ENCODE measurements at regions not wholly inside any gene's neighbourhood (a gene's known extent, or its start where the extent isn't known, plus 50 kb on each side); places are given as distances from the start of the nearest gene placed in this dataset.

- TF ChIP-seq ZBTB33 (IDR thresholded peaks at IDR 0.05; ENCODE audit: borderline replicate concordance, low read depth) (no peak), CTCF (IDR thresholded peaks at IDR 0.05) (no peak), REST (IDR thresholded peaks at IDR 0.05; ENCODE audit: low read depth, low read length) (no peak), EP300 (IDR thresholded peaks at IDR 0.05; ENCODE audit: borderline replicate concordance in 1 of 2, low read depth in 1 of 2, low read length in 1 of 2) (no peak), ELF1 (IDR thresholded peaks at IDR 0.05) (no peak), CHD2 (IDR thresholded peaks at IDR 0.05; ENCODE audit: low read length, partially characterized antibody) (no peak), EZH2phosphoT487 (IDR thresholded peaks at IDR 0.05; ENCODE audit: borderline replicate concordance, low read depth) (no peak), RAD21 (IDR thresholded peaks at IDR 0.05; ENCODE audit: low read length) (no peak), USF1 (IDR thresholded peaks at IDR 0.05; ENCODE audit: borderline replicate concordance, low read depth) (no peak), POLR2AphosphoS5 (IDR thresholded peaks at IDR 0.05; ENCODE audit: low read depth, low read length) (no peak), GABPA (IDR thresholded peaks at IDR 0.05; ENCODE audit: low read depth) (no peak), YY1 (IDR thresholded peaks at IDR 0.05; ENCODE audit: low read depth) (no peak), NFIC (IDR thresholded peaks at IDR 0.05; ENCODE audit: borderline replicate concordance) (no peak), NRF1 (IDR thresholded peaks at IDR 0.05; ENCODE audit: low read depth, low read length) (no peak)
Observed at GRCh38 chr11:56909080-56909479, 79.6 kb upstream of the OR5AK2 start.
